GM18951 (cell line): ENCODE measurements at regions not wholly inside any gene's neighbourhood (a gene's known extent, or its start where the extent isn't known, plus 50 kb on each side); places are given as distances from the start of the nearest gene placed in this dataset.
"Not testable (repeated sequence)": the region's sequence is repeated elsewhere in the genome, so short reads cannot be mapped to it uniquely, and the experiment has no call there.

Source experiments
- POLR2A ChIP-seq: IDR thresholded peaks from 4 replicates; pipeline ENCODE4 v1.6.1; 2011; ENCODE audit warnings: mild to moderate bottlenecking; ENCODE audit not compliant: insufficient read length, insufficient read depth; ENCODE audit errors: extremely low read depth
- in situ Hi-C: fragments of 300-500 bp; cut with MboI; formaldehyde crosslinking; loops from one replicate; pipeline ENCODE4 v1.12.0; 2022; ENCODE audit warnings: low sequenced_read_pairs, mixed read lengths, inconsistent platforms; ENCODE audit not compliant: unreplicated experiment

DNA sequence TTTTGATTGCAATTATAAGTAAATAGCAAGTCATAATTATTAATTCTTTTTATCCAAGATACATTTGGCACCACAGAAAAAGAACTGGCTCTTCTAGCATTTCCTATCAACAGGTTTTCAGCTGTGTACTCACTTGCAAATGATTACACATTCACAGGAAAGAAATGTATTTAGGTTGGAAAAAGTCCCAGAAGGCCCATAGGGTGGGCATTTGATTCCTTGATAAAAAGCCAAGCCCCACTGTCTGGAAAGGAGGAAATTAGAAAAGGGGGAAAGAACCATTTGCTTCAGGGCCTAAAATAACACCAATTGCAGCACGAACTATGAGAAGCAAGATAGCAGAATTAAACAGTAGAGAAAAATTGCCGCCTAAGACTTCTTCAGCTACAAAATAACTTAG is 80.8 kb upstream of the COL1A2 start:
- in situ Hi-C loops = no loop called here
- no peak for TF ChIP-seq POLR2A

DNA sequence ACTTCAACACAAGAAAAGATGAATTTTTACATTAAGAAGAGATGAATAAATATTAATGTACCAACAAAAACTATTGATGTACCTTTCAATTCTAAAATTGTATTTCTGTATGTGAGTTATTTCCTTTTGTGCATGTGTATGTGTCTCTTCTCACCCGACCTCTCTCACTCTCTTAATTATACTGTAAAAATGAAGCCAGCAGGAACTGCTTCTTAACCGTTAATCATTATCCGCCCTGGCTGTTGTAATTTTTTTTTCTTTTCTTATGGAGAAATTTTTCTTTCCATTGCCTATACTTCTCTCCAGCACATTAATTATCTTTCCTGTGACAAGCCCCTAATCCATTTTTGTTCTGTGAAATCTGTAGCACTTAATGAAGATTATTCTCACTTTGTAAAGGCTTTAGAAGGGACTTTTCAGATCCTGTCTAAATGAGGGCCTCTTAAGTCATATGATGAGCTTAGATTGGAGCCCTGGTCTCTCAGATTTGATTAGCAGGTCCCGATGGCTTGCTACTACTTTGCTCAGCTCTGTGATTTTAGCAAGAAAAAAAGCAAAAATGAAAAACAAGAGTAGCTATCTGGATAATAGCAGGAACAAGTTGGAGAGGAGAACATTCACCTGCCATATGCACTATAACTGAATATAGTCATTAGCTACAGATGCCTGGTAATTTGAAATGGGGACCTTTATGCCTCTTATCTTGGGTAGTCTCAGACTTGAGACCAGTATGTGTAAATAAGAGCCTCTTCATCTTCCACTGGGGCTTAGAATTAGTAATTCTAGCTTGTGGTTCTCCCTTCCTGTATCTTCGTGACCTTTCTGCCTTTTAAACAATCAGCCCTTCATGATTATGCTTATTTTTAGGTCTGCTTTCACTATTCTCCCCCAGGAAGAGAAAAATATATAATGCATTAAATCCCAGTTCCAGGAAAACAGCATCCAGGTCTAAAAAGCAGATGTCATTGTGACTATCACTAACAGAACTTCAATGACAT is 80.0 kb upstream of the COL1A2 start:
- in situ Hi-C loops = no loop called here
- no peak for TF ChIP-seq POLR2A

DNA sequence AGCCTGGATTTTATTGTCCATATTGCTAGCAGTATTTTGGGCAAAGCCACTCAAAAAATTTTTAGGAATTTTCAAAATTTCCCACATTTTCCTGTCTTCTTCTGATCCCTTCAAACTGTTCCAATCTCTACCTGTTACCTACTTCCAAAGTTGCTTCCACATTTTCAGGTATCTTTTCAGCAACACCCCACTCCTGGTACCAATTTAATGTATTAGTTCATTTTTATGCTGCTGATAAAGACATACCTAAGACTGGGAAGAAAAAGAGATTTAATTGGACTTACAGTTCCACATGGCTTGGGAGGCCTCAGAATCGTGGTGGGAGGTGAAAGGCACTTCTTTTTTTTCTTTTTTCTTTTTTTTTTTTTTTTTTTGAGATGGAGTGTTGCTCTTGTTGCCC is 73.6 kb upstream of the COL1A2 start:
- in situ Hi-C loops = not testable (repeated sequence)

DNA sequence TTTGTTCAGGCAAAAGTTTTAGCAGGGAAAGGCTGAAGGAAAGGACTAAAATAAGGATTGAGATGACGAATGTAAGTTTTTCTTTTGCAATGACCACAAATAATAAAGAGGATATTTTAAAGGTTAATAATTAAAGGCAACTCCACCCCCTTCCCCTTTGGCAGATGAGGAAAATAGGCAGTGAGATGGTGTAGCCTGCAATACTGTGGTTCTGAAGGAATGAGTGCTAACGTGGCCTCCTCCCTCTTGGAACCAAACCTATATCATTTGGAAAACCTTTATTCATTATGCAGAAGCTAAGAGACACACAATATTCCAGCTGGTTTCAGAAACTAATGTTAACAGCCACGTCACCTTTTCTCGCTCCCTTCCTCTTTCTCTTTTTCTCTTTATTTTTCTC is 70.9 kb upstream of the COL1A2 start:
- TF ChIP-seq POLR2A = no peak
- in situ Hi-C loops = no loop called here

DNA sequence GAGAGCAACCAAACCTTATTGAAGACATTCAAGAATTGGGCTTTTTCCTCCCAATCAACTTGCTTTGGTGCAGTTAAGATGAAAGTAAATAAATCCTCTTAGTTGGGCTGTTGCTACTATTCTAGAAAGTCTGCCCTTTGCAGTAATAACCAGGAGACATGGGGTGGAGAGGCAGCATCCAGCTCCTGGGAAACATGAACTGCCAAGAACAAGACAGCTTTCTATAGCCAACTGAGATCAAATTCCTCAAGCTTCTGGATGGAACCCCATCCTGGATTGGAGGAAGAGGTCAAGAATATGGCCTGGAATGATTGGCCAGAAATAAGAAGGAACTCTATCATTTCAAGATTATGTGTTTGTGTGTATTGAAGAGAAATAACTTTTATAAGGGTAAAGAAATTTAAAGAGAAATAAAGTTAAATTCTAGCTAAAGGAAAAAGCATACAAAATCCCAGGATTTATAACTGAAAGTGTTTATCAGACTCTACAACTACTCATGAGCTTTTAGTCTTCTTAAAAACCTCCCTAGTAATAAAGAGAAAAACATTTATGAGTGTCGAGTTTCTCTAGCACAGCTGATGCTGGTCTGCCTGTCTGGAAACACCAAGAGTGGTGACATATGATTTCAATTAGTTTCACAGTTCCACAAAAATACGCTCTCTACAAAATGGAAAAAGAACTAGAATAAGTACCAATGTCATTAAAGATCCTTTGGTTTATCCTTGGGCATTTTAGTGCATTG is 70.1 kb upstream of the COL1A2 start:
- in situ Hi-C loops = no loop called here
- no peak for TF ChIP-seq POLR2A

DNA sequence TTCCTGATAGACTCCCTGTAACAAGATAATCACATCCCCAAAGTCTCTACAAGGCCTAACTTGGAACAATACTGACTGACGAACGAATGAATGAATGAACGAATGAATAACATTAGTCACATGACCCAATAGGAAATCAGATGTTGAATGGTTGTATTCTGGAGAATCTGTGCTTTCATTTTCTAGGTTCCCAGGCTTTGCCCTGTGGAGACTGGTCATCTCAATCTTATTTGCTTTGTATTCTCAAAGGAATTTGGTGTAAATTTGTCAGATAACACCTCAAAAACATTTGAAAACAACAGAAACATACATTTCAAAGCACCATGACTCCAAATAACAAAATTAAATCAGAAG is 69.6 kb upstream of the COL1A2 start:
- no peak for TF ChIP-seq POLR2A

DNA sequence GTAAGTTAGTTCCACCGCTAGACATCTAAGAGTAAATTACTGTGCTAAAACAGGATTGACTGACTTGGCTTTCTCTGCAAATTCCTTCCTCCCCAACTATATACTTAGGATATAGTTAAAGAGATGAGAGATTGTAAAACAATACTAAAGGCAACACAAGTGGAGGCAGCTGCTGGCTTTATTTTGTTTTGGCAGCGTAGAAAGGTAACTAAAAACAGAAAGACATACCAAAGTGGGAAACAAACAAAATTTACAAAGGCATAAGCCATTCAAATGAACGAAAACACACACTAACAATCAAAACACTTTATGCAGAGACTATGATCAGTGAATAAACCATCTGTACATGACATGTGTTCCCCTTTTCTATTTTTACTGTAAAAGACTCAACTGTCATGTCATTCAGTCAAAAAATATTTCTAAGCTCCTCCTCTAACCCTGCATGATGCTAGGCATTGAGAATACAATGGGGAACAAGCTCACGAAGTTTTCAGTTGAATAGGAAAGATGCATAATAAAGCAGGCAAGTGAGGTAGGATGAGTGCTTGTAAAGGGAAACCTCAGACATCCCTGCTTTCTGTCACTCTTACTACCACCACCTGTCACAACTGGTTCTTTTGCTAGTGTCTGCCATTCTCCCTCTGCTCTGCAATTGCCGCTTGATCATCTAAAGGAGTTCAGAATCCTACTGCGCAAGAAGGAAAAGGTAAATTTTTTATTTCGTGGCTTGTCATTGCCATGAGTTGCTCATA is 64.2 kb upstream of the COL1A2 start:
- in situ Hi-C loops = no loop called here
- no peak for TF ChIP-seq POLR2A

More for the DNA sequence above, 69.6 kb upstream of the COL1A2 start:
- in situ Hi-C loops = no loop called here

DNA sequence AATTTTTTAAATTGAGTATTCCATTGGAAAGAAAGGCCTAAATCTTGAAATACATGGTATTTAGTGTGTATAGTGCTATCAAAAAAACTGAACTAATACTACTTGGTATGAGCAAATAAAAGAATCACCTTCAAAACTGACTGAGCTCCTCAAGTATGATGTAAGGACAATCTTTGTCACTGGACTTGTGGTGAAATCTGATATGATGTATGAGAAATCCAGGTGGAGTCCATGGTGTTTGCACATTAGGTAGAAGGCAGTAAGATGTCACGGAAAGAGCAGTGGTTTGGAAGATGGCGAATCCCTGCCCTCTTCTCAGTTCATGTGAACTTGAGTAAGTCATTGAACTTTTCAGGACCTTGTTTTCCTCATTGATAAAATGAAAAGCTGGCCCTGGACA is 62.1 kb upstream of the COL1A2 start:
- in situ Hi-C loops = no loop called here
- no peak for TF ChIP-seq POLR2A

DNA sequence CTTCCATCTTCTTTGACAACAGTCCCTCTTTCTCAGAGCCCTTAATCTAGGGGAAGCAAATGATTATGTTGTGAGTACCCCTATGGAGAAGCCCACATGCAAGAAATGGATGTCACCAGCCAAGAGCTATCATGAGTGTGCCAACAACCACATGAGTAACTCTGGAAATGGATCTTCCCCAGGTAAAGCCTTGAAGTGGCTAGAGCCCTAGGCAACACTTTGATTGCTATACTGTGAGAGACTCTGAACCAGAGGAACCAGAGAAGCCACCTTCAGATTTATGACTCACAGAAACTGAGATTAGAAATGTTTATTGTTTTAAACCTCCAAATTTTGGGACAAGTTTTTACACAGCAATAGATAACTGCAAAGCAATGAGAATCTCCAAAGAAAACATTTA is 60.9 kb upstream of the COL1A2 start:
- TF ChIP-seq POLR2A = no peak
- in situ Hi-C loops = no loop called here

DNA sequence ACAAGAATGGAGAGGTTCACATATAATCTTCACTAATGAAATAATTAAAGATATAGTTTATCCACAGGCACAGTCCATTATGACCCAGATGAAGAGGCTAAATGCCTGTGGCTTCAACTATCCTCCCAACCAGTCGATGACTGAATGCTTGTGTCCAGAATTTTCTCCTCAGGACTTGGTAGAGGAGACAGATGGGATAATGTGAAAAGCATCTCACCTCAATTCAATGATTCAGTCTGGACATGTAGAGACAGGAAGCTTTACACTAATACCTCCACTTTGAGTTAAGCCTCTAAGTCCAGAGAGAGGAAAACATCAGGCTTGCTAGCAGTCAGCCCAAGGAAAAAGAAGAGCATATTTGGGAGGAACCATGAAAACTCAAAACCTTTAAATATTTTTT is 59.1 kb upstream of the COL1A2 start:
- no peak for TF ChIP-seq POLR2A
- in situ Hi-C loops = no loop called here

DNA sequence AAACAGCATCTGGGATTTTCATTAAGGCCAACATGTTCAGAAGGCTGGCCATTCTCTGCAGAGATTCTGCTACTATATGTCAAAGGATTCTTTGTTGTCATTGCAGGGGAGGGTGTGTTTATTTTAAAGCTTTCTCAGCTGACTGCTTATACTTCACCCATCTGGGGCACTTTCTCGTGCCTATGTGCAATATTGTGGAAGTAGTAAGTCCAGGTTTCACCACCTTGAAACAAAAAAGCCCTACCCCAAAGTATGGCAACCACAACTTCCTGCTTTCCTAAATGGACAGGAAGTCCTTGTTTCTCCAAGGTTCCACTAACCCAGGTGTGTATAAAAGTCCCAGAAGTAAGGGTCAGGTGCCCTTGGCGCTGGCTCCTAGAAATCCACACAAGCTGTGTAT is 58.7 kb upstream of the COL1A2 start:
- TF ChIP-seq POLR2A = no peak
- in situ Hi-C loops = no loop called here

DNA sequence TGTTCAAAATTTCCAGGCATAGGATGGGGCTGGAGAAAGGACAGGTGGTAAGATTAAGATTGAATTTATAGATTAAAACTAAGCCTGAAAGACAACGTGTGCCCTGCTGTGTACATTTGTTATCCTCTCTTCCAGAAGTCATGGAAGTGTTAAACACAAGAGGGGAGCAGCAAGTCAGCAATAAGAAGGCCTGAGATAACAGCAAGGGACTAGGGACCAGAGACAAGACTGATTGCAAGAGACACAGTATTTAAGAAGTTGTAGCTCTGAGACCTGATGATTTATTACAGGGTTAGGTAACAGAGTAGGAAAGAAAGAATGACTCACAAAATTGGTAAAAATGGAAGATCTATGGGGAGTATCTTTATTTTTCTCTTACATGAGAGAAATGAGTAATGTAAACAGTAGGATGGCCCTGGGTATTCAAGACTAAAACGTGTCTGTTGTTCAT is 55.7 kb upstream of the COL1A2 start:
- TF ChIP-seq POLR2A = no peak
- in situ Hi-C loops = no loop called here

DNA sequence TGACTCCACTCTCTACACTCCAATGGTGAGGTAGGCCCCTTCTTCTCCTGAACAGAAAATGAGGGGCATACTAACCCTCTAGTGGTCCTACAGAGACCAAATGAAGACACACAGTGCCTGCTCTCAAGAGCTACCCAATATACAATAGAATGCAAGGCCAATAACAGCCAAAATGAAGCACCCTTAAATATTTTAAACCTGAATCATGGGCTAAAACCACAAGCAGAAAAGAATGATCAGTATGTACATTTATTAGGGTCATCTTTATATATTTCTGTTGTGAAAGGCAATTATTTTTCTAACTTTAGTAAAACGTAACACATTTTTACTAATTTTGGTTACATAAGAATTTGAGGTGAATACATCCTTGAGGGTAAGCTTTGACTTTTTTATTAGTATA is 49.9 kb upstream of the COL1A2 start:
- in situ Hi-C loops = no loop called here
- TF ChIP-seq POLR2A = no peak
